H9 (cell line): ENCODE measurements at regions not wholly inside any gene's neighbourhood (a gene's known extent, or its start where the extent isn't known, plus 50 kb on each side); places are given as distances from the start of the nearest gene placed in this dataset.

Experiments
- DNase-seq: peaks from one replicate; pipeline ENCODE4 v3.0.0-alpha.2; 2017
- H2AFZ ChIP-seq: one replicate; pipeline ENCODE4 v1.6.1; 2013; ENCODE audit warnings: mild to moderate bottlenecking, low read length, control low read depth, moderate library complexity
- H2AK5ac ChIP-seq: 2 replicates; pipeline ENCODE4 v1.6.1; 2013; ENCODE audit warnings: low read length, control low read depth, mixed read lengths; ENCODE audit not compliant: insufficient read length
- H2BK120ac ChIP-seq: one replicate; pipeline ENCODE4 v1.6.1; 2013; ENCODE audit warnings: low read depth, mild to moderate bottlenecking, low read length, control low read depth, inconsistent platforms; ENCODE audit not compliant: poor library complexity, severe bottlenecking
- H2BK12ac ChIP-seq: 2 replicates; pipeline ENCODE4 v1.6.1; 2013; ENCODE audit warnings: low read length, control low read depth, mixed read lengths, low read depth; ENCODE audit not compliant: insufficient read length
- H2BK15ac ChIP-seq: 2 replicates; pipeline ENCODE4 v1.6.1; 2013; ENCODE audit warnings: low read depth, low read length, control low read depth
- H2BK20ac ChIP-seq: one replicate; pipeline ENCODE4 v1.6.1; 2013; ENCODE audit warnings: low read depth, mild to moderate bottlenecking, low read length, control low read depth, inconsistent platforms; ENCODE audit not compliant: poor library complexity, severe bottlenecking
- H2BK5ac ChIP-seq: 2 replicates; pipeline ENCODE4 v1.6.1; 2013; ENCODE audit warnings: low read length, control low read depth, mixed read lengths; ENCODE audit not compliant: insufficient read length
- H3K14ac ChIP-seq: 2 replicates; pipeline ENCODE4 v1.6.1; 2013; ENCODE audit warnings: low read length, control low read depth; ENCODE audit not compliant: insufficient read depth
- H3K18ac ChIP-seq: 2 replicates; pipeline ENCODE4 v1.6.1; 2013; ENCODE audit warnings: low read depth, mild to moderate bottlenecking, mixed read lengths, low read length, control low read depth; ENCODE audit not compliant: insufficient read length
- H3K23ac ChIP-seq: 2 replicates; pipeline ENCODE4 v1.6.1; 2013; ENCODE audit warnings: low read length, control low read depth, mixed read lengths, low read depth; ENCODE audit not compliant: insufficient read length
- H3K23me2 ChIP-seq: 2 replicates; pipeline ENCODE4 v1.6.1; 2013; ENCODE audit warnings: low read depth, mild to moderate bottlenecking, mixed read lengths, low read length, control low read depth; ENCODE audit not compliant: insufficient read length, poor library complexity, severe bottlenecking
- H3K27ac ChIP-seq: 2 replicates; pipeline ENCODE4 v1.5.1; 2013; ENCODE audit warnings: low read length, control low read depth, mixed read lengths, low read depth; ENCODE audit not compliant: insufficient read length
- H3K27me3 ChIP-seq: 2 replicates; pipeline ENCODE4 v1.6.1; 2013; ENCODE audit warnings: low read length, control low read depth, inconsistent platforms; ENCODE audit not compliant: insufficient read depth
- H3K4ac ChIP-seq: 2 replicates; pipeline ENCODE4 v1.6.1; 2013; ENCODE audit warnings: low read depth, mild to moderate bottlenecking, control low read depth, inconsistent platforms, low read length, moderate library complexity
- H3K4me1 ChIP-seq: 2 replicates; pipeline ENCODE4 v1.6.1; 2013; ENCODE audit warnings: low read length, control low read depth, inconsistent platforms; ENCODE audit not compliant: insufficient read depth
- H3K4me2 ChIP-seq: 2 replicates; pipeline ENCODE4 v1.6.1; 2013; ENCODE audit warnings: low read length, control low read depth, mixed read lengths; ENCODE audit not compliant: insufficient read length, insufficient read depth
- H3K56ac ChIP-seq: 2 replicates; pipeline ENCODE4 v1.6.1; 2013; ENCODE audit warnings: low read depth, mild to moderate bottlenecking, mixed read lengths, low read length, control low read depth; ENCODE audit not compliant: insufficient read length
- H3K79me1 ChIP-seq: 2 replicates; pipeline ENCODE4 v1.6.1; 2013; ENCODE audit warnings: low read depth, mild to moderate bottlenecking, moderate library complexity, low read length, control low read depth, inconsistent platforms; ENCODE audit not compliant: insufficient read depth, poor library complexity, severe bottlenecking
- H3K79me2 ChIP-seq: 2 replicates; pipeline ENCODE4 v1.6.1; 2013; ENCODE audit warnings: low read length, control low read depth, inconsistent platforms; ENCODE audit not compliant: insufficient read depth
- H3K9ac ChIP-seq: 2 replicates; pipeline ENCODE4 v1.6.1; 2013; ENCODE audit warnings: low read length, control low read depth, mixed read lengths; ENCODE audit not compliant: insufficient read length; ENCODE audit errors: extremely low read depth
- H3K9me3 ChIP-seq: one replicate; pipeline ENCODE4 v1.6.1; 2013; ENCODE audit warnings: low read depth, low read length, inconsistent platforms; ENCODE audit not compliant: control insufficient read depth
- H3T11ph ChIP-seq: one replicate; pipeline ENCODE4 v1.6.1; 2013; ENCODE audit warnings: mild to moderate bottlenecking, low read length, control low read depth, inconsistent platforms
- H4K20me1 ChIP-seq: one replicate; pipeline ENCODE4 v1.6.1; 2013; ENCODE audit not compliant: control insufficient read depth, insufficient read length, insufficient read depth
- H4K5ac ChIP-seq: 2 replicates; pipeline ENCODE4 v1.6.1; 2013; ENCODE audit warnings: low read depth, mild to moderate bottlenecking, mixed read lengths, low read length, control low read depth; ENCODE audit not compliant: insufficient read length
- H4K8ac ChIP-seq: replicated peaks from 2 replicates; pipeline ENCODE4 v1.6.1; 2013; ENCODE audit warnings: low read length, control low read depth, mixed read lengths, low read depth; ENCODE audit not compliant: insufficient read length
- H4K91ac ChIP-seq: 2 replicates; pipeline ENCODE4 v1.6.1; 2013; ENCODE audit warnings: low read depth, mild to moderate bottlenecking, moderate library complexity, mixed read lengths, low read length, control low read depth; ENCODE audit not compliant: insufficient read length
- H3K27ac Mint-ChIP-seq, 3 experiments: 2 replicates in 2 of 3; 3 replicates in 1 of 3; pipeline ENCODE4 v1.8.0; 2020 to 2021; ENCODE audit warnings: mixed read lengths in 3 of 3, mild to moderate bottlenecking in 1 of 3, moderate library complexity in 1 of 3
- H3K27me3 Mint-ChIP-seq: 2 replicates; pipeline ENCODE4 v1.8.0; 2021; ENCODE audit warnings: low read depth, mild to moderate bottlenecking, moderate library complexity, mixed read lengths
- H3K36me3 Mint-ChIP-seq, 3 experiments: 2 replicates in 2 of 3; 3 replicates in 1 of 3; pipeline ENCODE4 v1.8.0; 2020 to 2021; ENCODE audit warnings: low read depth in 3 of 3, mixed read lengths in 3 of 3; ENCODE audit not compliant: insufficient read depth in 1 of 3
- H3K4me1 Mint-ChIP-seq, 2 experiments: 2 replicates each; pipeline ENCODE4 v1.8.0; 2020; ENCODE audit warnings: mixed read lengths in 2 of 2
- H3K4me3 Mint-ChIP-seq, 2 experiments: 2 replicates in 1 of 2; 3 replicates in 1 of 2; pipeline ENCODE4 v1.8.0; 2020 to 2021; ENCODE audit warnings: mild to moderate bottlenecking in 2 of 2, mixed read lengths in 2 of 2, moderate library complexity in 1 of 2
- H3K9me3 Mint-ChIP-seq, 2 experiments: 2 replicates in 1 of 2; 3 replicates in 1 of 2; pipeline ENCODE4 v1.8.0; 2020; ENCODE audit warnings: mild to moderate bottlenecking in 2 of 2, mixed read lengths in 2 of 2, moderate library complexity in 1 of 2
- WGBS: extraction: QIAGEN DNeasy Blood & Tissue Kit; methylation state at CpG from one replicate; pipeline ENCODE4 v1.1.7; 2013; ENCODE audit warnings: missing lambda C conversion rate, low lambda C conversion rate, mixed read lengths; ENCODE audit not compliant: insufficient read length; ENCODE audit errors: extremely low coverage; 5-methylcytosine and 5-hydroxymethylcytosine counted together
- TF ChIP-seq, protein P1 (sequence below): fragments of 200-600 bp; sonication (generic); conservative IDR thresholded peaks from 3 replicates; pipeline ENCODE4 v1.8.0; 2021; ENCODE audit warnings: antibody characterized with exemption, mild to moderate bottlenecking

DNA sequence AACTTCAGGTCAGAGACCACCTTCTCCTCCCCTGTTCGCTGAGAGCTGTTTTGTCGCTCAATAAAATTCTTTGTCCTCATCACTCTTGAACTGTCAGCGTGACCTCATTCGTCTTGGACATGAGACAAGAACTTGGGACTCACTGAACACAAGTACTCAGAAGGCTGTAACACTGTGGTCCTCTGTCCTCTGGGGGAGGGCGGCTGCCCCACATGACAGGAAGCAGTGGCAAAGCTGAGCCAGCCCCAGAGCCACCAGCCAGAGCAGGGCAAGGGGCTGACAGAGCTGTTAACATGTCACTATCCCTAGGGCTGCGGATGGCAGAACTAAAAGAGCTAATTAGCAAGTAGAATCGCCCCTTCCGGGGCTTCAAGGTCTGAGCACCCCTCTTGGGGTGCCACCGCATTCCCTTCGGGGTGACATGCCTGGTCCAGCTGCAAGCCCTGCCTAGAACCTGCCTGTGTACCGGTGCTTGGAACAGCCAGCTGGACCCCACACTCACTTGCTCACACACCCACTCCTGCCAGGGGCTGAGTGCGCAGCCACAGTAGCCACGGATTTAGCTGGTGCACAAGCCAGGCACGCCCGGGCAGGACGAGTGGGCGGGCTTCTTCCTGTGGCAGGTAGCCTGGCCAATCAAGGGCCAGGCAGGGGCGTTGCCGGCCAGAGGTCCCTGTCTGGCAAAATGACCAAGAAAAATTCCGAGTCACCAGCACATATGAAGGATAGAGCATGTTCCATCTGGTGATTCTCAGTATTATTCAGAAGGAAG is 648.6 kb upstream of the AGA start:
- H2BK5ac ChIP-seq = no peak overlapping the region
- no peak overlapping the region for H3K56ac ChIP-seq
- no peak overlapping the region for H4K91ac ChIP-seq
- H3K23me2 ChIP-seq = no peaks in the 10 kb centered on the region
- H3K23ac ChIP-seq = no peak overlapping the region
- H4K5ac ChIP-seq = no peak overlapping the region
- Mint-ChIP-seq H3K4me1 (peaks cover 8 to 14% of the 10 kb centered on the region in 2 experiments), H3K27me3 (no peaks in the 10 kb centered on the region), H3K9me3 (peaks cover 4 to 5% of the 10 kb centered on the region in 2 experiments; a peak in 2 of 5 replicates), H3K36me3 (peaks cover 4 to 13% (median 6%) of the 10 kb centered on the region in 3 experiments; a peak in 6 of 7 replicates), H3K27ac (peak overlapping the region in 2 of 3 experiments; percentile 69 to 89; a peak in 2 of 7 replicates), H3K4me3 (no peak overlapping the region)
- H3K27ac ChIP-seq = no peak overlapping the region
- no peak overlapping the region for H3K4me2 ChIP-seq
- no peak overlapping the region for H3K18ac ChIP-seq
- H2BK12ac ChIP-seq = no peak overlapping the region
- H2AFZ ChIP-seq = no peak overlapping the region
- no peak overlapping the region for H3K9ac ChIP-seq
- no peaks in the 10 kb centered on the region for H3K79me2 ChIP-seq
- no peaks in the 10 kb centered on the region for H3K4me1 ChIP-seq
- peak; percentile 75 for DNase-seq
- no peaks in the 10 kb centered on the region for H3K27me3 ChIP-seq
- no peak overlapping the region for H3K14ac ChIP-seq
- TF ChIP-seq, protein P1, sequence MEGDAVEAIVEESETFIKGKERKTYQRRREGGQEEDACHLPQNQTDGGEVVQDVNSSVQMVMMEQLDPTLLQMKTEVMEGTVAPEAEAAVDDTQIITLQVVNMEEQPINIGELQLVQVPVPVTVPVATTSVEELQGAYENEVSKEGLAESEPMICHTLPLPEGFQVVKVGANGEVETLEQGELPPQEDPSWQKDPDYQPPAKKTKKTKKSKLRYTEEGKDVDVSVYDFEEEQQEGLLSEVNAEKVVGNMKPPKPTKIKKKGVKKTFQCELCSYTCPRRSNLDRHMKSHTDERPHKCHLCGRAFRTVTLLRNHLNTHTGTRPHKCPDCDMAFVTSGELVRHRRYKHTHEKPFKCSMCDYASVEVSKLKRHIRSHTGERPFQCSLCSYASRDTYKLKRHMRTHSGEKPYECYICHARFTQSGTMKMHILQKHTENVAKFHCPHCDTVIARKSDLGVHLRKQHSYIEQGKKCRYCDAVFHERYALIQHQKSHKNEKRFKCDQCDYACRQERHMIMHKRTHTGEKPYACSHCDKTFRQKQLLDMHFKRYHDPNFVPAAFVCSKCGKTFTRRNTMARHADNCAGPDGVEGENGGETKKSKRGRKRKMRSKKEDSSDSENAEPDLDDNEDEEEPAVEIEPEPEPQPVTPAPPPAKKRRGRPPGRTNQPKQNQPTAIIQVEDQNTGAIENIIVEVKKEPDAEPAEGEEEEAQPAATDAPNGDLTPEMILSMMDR = no peak
- no peak overlapping the region for H2AK5ac ChIP-seq
- no peak overlapping the region for H2BK20ac ChIP-seq
- no peaks in the 10 kb centered on the region for H3K9me3 ChIP-seq
- no peak overlapping the region for H4K8ac ChIP-seq
- WGBS = no CpG with 5 or more reads among the region's 20 CpGs
- H3K4ac ChIP-seq = no peak overlapping the region
- no peak overlapping the region for H2BK15ac ChIP-seq
- no peaks in the 10 kb centered on the region for H3K79me1 ChIP-seq
- H2BK120ac ChIP-seq = no peak overlapping the region
- H4K20me1 ChIP-seq = no peaks in the 10 kb centered on the region
- no peak overlapping the region for H3T11ph ChIP-seq
